NCI-H774 (cell line): ENCODE measurements at regions not wholly inside any gene's neighbourhood (a gene's known extent, or its start where the extent isn't known, plus 50 kb on each side); places are given as distances from the start of the nearest gene placed in this dataset.

Experiments
- DNase-seq: peaks from one replicate; lab custom pipeline; 2025; lab: John Stamatoyannopoulos, UW

DNA sequence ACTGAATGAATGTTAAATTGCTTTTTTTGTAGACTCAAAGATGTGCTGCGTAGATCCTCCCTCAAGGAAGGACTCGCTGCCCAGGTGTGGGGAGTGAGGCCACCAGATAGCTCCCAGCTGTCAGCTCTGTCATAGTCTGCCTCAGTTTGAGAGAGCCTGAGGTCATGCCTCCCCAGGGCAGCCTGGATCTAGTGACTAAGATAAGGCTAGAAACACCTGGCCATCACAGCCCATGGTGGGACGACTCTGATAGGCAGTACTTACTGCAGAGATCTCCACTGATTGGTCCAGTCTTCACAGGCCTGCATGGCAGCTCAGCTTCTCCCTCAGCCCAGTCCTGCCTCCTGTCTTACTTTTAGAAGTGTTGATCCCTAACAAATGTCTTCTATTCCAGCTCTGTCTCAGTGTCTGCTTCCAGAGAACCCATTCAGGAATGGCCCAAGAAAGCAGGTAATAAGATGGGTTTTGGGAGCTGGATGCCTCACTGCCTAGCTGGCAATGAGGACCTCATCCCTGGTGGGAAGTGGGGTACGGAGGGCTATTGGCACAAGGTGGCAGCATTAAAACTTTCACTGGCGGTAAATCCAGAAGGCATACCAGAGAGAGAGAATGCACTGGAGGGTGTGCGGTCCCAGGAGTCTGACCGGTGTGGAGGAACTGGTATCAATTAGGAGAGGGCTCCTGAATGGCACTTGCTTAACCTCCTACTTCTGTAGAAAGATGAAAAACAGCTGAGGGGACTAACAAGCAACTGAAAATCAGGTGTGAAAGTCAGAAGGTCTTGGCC is 55.3 kb upstream of the GPR37L1 start:
- peak; percentile 44 for DNase-seq

DNA sequence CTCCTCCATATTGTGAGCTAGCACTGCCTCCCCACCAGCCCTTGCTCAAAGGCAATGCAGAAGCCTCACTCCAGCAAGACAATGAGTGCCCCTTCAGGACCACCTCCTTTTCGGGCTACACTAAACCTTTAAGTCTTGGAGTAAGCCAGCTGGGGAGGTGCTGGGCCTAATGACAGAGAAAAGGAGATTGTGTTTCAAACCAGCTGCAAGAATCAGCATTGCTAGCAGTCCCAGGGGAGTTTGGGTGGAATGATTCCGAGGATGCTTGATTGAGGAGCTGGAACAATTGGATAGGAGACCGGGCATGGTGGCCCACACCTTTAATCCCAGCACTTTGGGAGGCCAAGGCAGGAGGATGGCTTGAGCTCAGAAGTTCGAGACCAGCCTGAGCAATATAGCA is 54.1 kb upstream of the GPR37L1 start:
- DNase-seq, result no peak

DNA sequence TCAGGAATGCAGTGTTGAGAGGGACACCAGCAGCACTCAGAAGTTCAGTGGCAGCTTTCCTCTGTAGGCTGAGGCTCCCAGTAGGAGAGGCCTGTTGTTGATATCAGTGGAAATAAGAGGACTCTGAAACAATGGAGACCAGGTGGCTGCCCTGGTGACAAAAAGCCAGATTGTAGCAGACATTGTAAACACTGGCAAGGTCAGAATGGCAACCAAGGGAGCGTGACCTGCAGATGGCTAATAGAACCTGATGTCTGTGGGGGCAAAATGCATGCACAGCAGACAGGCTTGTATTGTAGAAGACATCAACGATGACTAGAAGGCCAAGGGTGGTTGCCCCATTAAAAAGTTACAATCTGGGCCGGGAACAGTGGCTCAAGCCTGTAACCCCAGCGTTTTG is 53.1 kb upstream of the GPR37L1 start:
- peak; percentile 92 for DNase-seq

DNA sequence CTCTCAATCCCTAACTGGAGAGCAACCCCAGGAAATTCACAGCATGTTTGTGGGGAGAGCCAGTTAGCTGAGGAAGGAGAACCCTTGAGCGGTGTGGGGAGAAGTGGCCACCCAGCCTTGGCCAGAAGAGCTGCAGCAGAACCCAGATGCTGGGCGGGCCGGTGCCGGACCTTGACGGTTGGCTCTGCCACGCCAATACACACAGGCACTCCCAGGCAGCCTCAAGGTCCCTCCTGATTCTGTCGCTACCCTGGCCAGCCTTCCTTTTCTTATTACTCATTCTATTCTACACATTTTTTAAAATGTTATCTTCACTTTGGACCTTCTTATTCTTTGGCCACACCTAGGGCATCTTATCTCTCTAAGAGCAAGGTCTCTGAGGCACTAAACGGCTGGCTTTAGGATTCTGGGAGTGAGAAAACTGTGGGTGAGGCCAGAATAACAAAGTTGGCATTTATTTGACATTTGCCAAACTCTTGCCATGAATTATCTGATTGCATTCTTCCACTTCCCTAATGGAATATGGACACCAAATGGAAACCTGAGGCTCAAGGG is 50.4 kb upstream of the GPR37L1 start:
- no peak for DNase-seq
